HG02938 (cell line): ENCODE measurements at regions not wholly inside any gene's neighbourhood (a gene's known extent, or its start where the extent isn't known, plus 50 kb on each side); places are given as distances from the start of the nearest gene placed in this dataset.

Experiments used
- ATAC-seq: cut with Tn5 transposase; IDR thresholded peaks from one replicate; pipeline ENCODE4 v1.9.1; 2021; ENCODE audit warnings: mild to moderate bottlenecking, moderate library complexity; ENCODE audit not compliant: unreplicated experiment

DNA sequence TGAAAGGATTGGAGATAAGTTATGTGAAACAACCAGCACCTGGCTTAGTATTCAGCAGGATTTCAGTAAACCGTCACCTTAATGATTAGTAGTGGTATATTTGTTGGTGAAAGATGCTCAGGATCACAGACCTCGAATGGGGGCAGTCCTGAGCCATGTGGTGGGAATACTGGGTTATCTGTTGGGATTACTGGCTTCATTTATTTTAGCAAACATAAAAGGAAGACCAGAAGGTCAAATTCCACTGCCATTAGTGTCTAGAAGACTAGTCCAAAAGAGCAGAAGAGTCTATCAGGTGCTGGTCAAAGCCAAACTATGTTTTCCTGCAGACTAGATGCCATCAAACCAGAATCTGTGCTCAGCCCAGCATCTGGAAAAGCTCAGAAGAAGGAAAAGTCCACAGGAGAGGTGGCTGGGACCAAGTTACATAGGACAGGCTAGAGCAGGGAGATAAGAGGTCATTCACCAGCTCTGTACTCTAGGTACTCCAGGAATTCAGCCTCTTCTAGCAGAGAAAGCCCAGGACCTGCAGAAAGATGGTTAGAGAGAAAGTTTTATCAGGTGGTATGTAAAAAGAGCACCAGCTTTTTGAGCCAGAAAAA lies 343.4 kb downstream of the PLPP3 start:
- no peak for ATAC-seq

GRCh38 chr1:56229186-56229585 lies 350.2 kb downstream of the PLPP3 start:
- ATAC-seq: no peak

DNA sequence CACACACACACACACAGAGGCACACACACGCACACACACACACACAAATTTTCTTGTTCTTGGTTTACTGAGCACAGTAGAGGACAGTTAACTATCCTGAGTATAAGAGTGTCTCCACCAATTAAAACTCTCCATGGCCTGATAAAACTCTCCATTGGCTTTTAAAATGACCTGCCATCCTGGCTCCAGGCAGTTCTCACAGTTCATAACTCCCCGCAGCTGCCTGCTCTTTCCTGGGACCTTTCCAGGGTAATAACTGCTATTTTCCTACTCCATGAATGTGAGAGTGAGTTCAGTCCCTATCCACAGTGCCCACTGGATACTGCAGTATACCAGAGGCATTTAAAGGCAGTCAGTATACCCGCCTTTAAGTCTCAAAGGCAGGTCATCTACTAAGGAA lies 351.5 kb downstream of the PLPP3 start:
- ATAC-seq: no peak

DNA sequence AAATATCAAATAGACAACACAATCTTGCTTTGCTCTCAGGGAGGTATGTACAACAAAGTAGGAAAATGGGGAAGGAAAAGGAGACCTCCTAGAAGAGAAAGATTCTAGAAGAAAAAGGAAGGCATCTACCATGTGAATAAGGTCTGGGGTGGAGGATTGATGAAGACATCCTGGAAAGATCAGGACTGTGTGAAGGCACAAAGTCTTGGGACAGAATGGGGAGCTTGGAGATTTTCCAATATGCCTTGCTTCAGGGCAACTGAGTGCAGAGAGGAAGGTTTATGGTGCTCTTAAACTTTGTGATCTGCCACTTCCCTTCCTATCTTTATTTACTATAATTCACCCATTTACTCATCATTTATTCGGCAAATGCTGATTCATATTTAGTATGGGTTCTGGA lies 352.0 kb downstream of the PLPP3 start:
- ATAC-seq: no peak

DNA sequence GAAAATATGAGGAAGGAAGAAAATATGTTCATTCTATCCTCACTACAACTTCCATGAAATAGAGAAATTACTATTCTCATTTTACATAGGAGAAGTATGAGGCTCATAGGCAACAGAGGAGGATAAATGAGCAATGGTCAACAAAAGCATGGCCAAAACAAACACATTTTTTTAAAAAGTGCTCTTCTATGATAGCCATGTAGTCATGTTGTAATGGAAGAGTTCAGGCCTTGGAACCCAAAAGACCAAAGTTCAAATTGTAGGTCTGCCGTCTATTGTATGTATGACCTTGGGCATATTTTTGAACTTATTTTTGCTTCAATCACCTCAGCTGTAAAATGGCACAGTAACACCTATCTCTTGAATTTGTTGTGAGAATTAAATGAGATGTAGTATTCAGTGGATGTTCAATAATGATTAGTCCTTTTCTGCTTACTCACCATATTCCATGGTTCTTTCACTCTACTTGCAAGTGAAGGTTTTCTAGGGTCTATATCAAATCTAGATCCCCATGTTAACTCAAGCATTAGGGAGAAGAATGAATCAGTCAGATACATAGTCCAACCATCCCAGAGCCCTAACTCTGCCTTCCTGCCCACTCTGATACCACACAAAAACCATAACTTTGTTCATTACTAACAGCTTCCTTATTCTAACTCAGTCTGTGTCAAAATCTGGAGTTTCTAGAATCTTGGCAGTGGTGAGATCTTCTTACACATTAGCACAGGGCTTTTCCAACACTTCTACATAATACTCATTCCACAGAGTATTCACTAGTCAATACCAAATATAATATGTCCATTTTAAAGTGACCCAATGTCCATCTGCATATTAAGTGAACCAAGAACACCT lies 353.2 kb downstream of the PLPP3 start:
- no peak for ATAC-seq

DNA sequence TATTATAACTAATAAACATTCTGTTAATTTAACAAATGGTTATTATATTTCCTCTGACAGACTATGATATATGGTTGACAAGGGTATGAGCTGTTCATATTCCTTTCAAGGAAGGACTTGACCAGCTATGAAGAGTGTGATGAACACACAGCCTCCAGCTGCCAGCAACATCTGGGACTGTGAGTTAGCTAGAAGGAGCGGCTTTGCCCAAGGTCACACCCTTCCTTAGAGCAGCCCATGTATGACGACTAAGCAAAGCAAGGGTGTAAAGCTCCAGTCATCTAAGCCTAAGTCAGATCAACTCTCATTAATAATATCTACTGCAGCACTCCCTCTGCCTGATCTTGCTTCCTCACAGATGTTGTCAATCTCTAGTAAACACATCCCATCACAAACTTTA lies 355.4 kb downstream of the PLPP3 start:
- no peak for ATAC-seq

DNA sequence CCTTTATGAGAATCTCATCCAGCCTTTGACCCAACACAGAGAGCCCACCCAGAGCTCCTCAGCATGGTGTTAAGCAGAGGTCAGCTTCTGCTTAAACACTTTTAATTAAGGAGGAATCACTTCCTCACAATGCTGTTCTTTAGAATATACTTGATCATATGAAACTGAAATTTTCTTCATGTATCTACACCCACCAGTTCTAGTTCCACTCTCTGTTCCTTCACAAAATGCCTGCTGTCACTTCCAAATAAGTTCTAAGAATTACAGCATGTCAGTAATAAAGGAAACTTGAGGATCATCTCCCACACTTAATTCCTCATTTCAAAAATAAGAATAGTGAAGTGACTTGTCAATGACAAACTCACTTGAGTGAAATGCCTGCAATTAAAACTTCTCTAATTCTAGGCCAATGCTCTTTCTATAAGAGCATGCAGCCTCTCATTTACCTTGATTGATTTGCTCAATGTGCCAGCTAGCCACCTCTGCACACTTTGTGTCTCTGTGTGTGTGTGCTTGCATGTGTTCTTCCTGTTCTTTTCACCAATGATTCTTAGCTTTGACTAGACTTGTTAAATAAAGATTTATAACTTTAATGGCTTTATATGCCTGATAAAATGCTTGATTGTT lies 356.3 kb downstream of the PLPP3 start:
- ATAC-seq: no peak

GRCh38 chr1:56220021-56220420 lies 359.3 kb downstream of the PLPP3 start:
- ATAC-seq: no peak

DNA sequence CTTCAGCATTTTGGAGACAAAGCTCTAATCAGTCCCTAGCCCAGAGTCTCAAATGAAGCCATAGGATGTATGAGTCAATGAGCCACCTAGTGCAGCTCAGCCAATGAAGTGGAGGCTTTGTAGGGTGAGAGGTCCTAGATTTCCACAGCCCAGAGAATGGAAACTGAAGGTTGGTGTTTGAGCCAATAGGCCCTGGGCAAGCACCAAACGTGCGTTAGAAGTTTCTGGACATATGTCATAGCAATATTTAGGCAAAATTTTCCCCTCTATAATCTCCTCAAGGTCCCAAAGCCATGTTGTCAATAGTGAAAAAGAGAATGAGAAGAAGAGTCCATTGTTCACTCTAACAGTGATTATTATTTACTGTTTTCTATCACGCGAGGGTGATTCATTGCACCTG lies 361.3 kb downstream of the PLPP3 start:
- no peak for ATAC-seq

DNA sequence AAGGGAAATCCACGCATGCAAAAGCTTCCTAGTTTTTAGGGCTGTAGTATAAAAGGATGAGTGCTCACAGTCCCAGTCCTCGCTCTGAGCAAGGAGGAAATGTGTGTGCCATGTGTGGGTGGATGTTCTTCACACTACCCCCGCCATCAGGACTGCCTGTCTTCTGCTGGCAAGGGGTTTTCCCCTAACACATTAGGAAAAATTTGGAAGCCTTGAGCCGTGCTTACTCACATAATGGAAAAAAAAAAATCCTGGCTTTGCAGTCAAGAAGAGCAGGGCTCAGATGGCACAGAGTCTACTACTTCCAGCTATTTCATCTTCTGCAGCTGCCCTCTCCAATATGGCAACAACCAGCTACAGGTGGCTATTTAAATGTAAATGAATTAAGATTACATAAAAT lies 363.1 kb downstream of the PLPP3 start:
- no peak for ATAC-seq

DNA sequence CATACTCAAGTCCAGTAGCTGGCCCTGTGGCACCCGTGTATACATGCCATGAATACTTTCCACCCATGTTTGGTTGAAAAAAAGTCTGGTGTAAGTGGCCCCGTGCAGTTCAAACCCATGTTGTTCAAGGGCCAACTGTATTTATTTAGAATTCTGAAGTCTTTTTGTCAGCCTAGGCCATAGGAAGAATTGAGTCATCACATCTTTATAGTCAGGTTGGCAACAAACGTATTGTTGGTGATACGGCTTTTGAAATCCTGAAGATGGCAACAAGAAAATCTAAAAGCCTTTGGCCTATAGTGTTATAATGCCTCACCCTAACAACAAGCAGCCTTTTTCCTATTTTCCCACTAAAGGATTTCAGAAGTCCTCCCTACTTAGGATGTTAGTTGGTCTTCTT lies 363.6 kb downstream of the PLPP3 start:
- ATAC-seq: no peak

- ATAC-seq: no peak
These were observed 364.3 kb downstream of the PLPP3 start for GRCh38 chr1:56215086-56215485.

- no peak for ATAC-seq
These were observed 366.3 kb downstream of the PLPP3 start for GRCh38 chr1:56213068-56213467.

DNA sequence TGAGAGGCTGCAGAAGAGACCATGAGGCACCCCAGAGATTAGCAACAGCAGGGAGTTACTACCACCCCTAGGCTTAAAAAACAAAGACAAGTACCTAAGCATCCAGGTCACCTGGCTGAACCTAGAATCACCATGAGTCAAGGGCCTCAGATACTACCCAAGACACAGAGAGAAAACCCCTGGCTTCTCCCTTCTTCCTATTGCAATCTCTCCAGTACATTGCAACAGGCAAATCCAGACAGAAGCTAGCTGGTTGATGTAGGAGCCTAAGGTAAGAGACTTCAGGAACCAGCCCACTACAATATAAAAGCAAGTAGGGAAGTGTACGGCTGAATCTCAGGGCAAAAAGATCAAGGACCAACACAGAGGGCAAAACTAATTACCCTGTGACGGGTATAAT lies 367.2 kb downstream of the PLPP3 start:
- ATAC-seq: no peak

GRCh38 chr1:56206391-56206790 lies 373.0 kb downstream of the PLPP3 start:
- ATAC-seq: no peak

DNA sequence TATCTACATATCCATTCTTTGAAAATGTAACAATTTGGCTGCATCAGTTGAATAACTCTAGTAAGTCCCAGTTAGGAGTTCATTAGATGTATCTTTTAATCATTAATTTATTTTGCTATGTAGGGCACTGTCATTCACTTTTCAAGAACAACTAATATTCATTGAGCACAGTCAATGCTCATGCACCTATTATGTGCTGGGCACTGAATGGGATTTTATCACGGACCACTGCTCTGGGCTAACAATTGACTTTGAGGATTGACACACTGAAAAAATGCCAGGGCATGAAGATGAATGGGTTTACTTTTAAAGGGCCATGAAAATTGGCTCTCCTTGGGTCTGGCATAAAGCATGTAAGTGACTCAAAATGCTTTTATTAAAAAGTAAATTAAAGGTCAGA lies 375.2 kb downstream of the PLPP3 start:
- ATAC-seq: no peak

- ATAC-seq: no peak
These were observed 376.4 kb downstream of the PLPP3 start for GRCh38 chr1:56202796-56203492.

DNA sequence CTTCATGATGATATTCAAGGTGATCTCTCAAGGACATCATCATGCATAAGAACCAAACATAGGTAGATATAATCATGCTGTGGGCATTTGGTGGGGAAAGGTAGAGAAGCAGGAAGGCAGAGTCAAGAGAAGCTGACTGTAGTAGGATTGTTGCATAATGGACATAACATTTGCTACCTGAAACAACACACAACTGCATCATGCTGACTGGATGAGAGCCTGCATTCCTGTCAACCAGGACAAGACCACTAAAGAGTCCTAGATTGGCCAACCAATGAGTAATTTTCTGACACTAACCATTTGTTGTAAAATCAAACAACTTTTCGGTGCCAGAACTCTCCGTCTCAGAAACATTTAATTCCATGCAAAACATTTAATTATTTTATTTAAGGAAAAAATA lies 377.2 kb downstream of the PLPP3 start:
- ATAC-seq: no peak

DNA sequence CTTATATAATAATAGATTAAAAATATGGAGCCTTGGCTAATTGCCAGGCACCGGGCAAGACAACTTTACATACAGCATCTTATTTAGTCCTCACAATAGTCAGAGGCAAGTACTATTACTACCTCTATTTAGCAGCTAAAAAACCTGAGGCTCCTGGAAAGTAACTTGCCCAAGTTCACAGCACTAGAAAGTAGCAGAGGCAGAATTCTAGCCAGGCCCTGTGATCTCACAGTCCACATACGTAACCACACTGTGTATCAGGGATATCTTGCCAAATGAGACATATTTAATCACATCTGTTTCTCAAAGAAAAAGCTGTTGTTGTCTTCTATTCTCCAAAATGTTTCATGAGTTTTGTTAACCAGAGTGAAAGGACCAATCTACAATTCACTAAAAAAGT lies 378.5 kb downstream of the PLPP3 start:
- no peak for ATAC-seq

- no peak for ATAC-seq
These were observed 378.9 kb downstream of the PLPP3 start for GRCh38 chr1:56200442-56200841.

DNA sequence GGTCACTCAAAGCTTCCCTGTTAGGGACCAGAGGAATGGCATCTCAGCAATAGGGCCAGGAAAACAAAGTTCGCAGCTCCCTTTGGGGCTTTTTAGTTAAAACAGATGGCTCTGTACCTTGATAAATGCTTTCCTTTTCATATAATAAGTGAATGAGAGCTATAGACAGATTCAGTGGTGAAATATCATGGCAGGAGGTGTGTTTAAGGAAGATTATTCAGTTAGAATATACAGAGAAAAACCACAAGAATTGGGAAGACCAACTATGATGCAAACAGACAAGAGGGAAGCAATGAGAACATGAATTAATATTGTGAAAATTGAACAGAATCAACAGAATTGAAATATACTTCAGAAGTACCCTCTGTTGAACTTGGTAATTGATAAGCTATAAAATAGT lies 379.4 kb downstream of the PLPP3 start:
- no peak for ATAC-seq

DNA sequence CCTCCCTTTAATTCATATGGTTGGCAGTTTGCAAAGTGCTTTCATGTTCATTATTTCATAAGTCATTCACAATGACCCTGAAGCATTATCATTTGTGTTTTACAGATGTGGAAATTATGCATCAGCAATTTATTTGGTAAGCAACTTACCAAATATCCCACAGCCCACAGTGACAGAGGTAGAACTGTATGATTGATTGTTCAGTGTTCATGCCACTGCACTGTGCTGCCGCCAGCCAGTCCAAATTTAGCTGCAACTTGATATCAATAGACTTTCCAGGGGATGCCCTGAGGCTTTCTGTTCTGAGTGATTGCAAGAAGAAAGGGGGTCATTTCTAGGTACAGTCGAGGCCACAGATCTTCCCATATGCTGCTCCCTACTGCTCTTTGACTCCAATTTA lies 380.3 kb downstream of the PLPP3 start:
- ATAC-seq: no peak
